NCI-H2227 treated with DMSO at 0.1 percent for 48 hours (cell line): ENCODE measurements at regions not wholly inside any gene's neighbourhood (a gene's known extent, or its start where the extent isn't known, plus 50 kb on each side); places are given as distances from the start of the nearest gene placed in this dataset.
"Not testable (repeated sequence)": the region's sequence is repeated elsewhere in the genome, so short reads cannot be mapped to it uniquely, and the experiment has no call there.

ENCODE experiments used
- DNase-seq: peaks from one replicate; lab custom pipeline; 2025; lab: John Stamatoyannopoulos, UW

GRCh38 chr3:194014756-194015155 lies 121.2 kb upstream of the HES1 start:
- no peak for DNase-seq

GRCh38 chr3:194019398-194020165 lies 116.4 kb upstream of the HES1 start:
- no peak for DNase-seq

- DNase-seq: no peak
Measured at GRCh38 chr3:194022052-194022451, 113.9 kb upstream of the HES1 start.

GRCh38 chr3:194022816-194023215 lies 113.1 kb upstream of the HES1 start:
- no peak for DNase-seq

DNA sequence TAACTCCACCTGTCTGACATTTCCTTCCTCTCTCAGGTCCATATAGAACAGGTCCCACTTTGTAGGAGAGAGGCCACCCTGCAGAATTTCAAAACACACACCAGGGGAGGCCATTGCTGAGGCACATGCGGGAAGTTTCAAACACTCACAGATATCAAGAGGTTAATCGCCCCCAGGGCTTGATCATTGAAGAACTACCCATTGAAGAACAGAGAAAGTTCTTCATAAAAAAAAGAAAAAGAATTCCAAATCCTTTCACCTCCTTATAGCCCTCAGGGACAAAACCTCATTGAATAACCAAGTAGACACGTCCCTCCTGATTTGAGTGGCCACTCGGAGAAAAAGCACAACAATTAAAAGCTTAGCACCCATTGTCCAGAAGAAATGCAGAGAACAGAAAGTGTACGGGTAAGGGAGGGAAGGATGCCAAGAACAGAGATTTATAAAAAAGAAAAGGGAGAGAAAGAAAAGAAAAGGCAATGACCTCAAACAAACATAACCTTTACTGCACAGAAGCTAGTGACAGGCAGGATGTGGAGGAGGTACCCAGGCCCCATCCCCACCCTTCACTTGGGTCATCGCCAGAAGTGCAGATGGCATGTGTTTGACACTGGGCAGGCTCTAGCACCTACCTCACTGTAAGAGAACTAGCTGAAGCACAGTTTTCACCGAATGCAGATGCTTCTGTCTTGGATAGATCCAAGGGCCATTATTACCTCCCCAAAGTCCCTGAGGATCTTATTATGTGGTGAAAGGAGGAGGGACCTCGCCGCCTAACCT lies 112.3 kb upstream of the HES1 start:
- DNase-seq: no peak

- DNase-seq: no peak
Measured at GRCh38 chr3:194025119-194025518, 110.8 kb upstream of the HES1 start.

DNA sequence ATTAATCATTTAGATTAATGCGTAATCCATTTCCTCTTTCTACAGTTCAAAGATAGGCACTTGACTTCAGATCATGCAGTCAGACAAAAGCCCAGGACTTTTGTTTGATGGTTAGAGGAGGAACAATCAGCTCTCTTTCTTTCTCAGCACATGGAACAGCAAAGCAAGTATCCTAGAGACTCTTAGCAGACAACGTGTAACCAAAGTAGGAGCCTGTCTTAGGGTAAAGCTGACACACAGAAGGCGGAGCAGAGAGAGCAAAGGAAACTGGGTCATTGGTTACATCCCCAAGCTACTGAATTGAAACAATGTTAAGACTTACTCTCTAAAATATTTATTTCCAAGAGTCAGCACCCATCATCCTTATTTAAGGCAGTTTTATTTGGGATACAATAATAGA lies 110.0 kb upstream of the HES1 start:
- DNase-seq: no peak

DNA sequence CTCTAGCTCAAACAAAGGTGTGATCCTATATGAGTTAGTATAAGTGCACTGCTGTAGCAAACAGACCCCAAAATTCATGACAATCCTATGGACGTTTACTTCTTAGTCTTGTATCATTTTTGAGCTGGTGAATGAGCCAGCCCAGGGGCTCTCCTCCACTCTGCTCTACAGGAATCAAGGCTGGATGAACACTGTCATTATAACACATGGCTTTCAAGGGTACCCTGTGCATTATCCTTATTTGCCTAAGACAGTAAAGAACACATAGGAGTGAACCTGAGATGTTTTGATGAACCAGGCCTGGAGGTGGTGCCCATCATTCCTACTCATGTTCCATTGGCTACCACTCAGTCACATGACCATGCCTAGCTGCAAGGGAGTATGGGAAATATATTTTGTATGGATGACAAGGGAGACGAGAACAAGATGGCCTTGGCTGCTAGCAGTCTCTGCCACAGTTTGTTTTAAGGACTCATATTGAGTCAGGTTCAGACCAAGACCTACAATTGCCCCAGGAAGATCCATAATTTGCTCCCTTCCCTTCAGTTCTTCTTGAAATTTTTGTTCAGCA lies 107.4 kb upstream of the HES1 start:
- DNase-seq: no peak

GRCh38 chr3:194029846-194030245 lies 106.1 kb upstream of the HES1 start:
- DNase-seq: no peak

- DNase-seq: no peak
Measured at GRCh38 chr3:194030372-194030771, 105.6 kb upstream of the HES1 start.

GRCh38 chr3:194031349-194031748 lies 104.6 kb upstream of the HES1 start:
- DNase-seq: no peak

DNA sequence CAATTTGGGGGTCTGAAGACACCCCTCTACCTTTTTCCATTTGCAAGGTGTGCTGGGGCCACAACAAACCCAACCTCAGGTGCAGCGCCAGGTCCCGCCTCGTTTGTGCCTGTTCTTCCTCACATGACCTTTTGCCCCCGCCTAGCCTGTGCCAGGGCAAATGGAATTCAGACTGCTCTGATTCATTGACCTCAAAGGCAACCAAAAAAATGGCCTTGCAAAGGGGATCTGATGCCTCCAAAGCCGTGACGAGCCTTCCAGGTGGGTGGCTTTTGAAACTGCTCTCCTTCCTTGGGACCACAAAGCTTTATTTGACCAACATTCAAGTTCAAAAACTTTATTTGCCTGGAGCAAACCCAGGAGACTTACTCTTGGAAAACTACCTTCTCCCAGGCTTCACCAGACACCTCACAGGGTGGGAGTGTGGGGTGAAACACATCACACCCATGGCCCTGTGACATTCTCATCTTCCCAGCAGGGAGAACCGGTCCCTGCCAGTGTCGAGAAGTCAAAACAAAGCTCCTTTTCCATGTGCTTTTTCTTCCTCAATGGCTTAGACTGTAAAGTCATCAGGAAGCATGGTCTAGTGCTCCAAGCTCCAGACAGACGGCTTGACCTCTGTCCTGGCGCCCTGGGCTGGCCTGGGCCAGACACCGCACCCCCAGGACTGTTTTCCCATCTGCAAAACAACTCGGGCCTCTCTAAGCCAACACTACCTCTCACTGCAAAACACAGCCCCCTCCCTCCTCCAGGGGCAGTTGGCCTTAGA lies 103.9 kb upstream of the HES1 start:
- DNase-seq: no peak

- DNase-seq: no peak
Measured at GRCh38 chr3:194032828-194033435, 103.0 kb upstream of the HES1 start.

- DNase-seq: no peak
Measured at GRCh38 chr3:194034346-194035336, 101.3 kb upstream of the HES1 start.

DNA sequence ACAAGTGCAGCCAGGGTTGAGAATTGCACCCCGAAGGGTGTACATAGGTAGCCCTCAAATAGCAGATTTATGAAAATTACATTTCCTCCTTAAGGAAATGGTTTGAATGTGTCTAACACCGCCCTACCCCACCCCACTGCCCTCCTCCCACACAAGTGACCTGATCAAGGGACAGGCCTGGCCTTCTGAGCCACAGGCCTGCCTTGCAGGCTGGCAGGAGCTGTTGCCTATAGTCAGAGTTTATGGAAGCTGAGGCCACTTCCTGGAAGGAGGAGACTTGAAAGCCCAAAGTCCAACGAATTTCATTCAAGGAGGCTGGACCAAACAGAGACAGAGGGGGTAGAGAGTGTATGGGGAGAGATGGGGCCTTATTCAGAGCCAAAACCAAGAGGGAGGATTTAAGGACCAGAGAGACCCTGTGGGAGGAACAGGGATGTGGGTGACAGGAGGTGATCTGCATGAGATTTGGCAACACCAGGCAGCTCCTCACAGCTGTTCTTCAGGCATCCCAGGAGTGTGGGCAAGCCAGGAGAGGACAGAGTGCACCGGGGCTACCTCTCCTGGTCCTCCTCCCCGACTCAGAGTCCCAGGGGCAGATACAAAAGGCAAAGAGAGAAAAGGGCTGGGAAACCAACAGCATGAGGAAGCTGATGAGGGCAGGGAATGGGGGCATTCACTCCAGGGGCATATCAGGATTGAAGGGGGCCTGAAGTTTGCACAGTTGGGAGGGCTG lies 100.4 kb upstream of the HES1 start:
- DNase-seq: no peak

GRCh38 chr3:194036842-194037241 lies 99.1 kb upstream of the HES1 start:
- DNase-seq: no peak

- DNase-seq: not testable (repeated sequence)
Measured at GRCh38 chr3:194038346-194038745, 97.6 kb upstream of the HES1 start.

- DNase-seq: no peak
Measured at GRCh38 chr3:194038960-194039359, 97.0 kb upstream of the HES1 start.

DNA sequence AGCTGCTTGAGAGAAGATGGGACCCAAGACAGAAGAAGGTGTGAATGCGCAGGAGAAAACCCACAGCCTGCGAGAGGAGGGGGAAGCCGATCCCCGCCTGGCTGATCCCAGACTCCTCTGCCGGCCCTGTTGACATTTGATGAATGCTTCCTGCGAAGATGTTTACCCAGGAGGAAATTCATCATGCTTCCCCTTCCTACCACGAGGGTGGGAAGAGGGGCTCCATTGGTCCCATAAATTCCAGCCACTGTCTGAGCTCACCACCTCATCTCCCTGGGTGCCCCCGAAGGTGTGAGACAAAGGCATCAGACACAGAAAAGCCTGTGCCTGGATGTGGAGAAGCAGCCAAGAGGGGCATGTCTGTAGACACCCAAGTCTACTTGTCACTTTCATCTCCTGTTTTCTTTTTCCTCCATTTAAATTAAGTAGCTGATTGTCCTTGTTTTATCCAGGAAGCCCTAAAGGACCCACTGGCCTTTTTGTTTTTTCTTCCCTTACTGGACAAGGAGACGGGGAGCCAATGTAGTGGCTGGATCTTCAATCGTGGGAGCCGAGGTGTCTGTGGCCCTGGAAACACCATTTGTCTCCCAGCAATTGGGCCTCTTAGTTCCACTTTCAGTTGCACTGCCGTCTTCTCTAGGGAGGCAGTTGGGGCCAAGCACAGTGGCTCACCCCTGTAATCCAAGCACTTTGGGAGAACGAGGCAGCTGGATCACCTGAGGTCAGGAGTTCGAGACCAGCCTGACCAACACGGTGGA lies 95.3 kb upstream of the HES1 start:
- no peak for DNase-seq
